ENCODE measurements at regions not wholly inside any gene's neighbourhood (a gene's known extent, or its start where the extent isn't known, plus 50 kb on each side); places are given as distances from the start of the nearest gene placed in this dataset.

GRCh38 chr13:21998279-21998990, 327.6 kb downstream of the FGF9 start:
- no peak overlapping the region for H3T11ph ChIP-seq (ENCODE audit: low read length)
- H3K79me1 ChIP-seq (ENCODE audit: insufficient read depth, low read depth, low read length, poor library complexity, severe bottlenecking), result no peaks in the 10 kb centered on the region
- H3K36me3 Mint-ChIP-seq (ENCODE audit: insufficient read depth in 1 of 3, low read depth in 3 of 3), result no peaks in the 10 kb centered on the region; a peak in 1 of 7 replicates
- H2BK5ac ChIP-seq (ENCODE audit: insufficient read length, low read length), result no peak overlapping the region
- no CpG with 5 or more reads among the region's 12 CpGs for WGBS (ENCODE audit: extremely low coverage, insufficient read length, low lambda C conversion rate)
- H2AFZ ChIP-seq (ENCODE audit: low read length), result no peak overlapping the region
- no peak overlapping the region for H3K4me3 Mint-ChIP-seq
- no peak overlapping the region for H3K4ac ChIP-seq (ENCODE audit: low read depth, low read length)
- no peaks in the 10 kb centered on the region; a peak in 1 of 5 replicates for H3K9me3 Mint-ChIP-seq
- no peak overlapping the region for H2AK5ac ChIP-seq (ENCODE audit: insufficient read length, low read length)
- H3K27ac Mint-ChIP-seq, result no peak overlapping the region
- H3K23ac ChIP-seq (ENCODE audit: insufficient read length, low read depth, low read length), result no peak overlapping the region
- no peak overlapping the region for H3K9ac ChIP-seq (ENCODE audit: extremely low read depth, insufficient read length, low read length)
- TF ChIP-seq, protein P1, sequence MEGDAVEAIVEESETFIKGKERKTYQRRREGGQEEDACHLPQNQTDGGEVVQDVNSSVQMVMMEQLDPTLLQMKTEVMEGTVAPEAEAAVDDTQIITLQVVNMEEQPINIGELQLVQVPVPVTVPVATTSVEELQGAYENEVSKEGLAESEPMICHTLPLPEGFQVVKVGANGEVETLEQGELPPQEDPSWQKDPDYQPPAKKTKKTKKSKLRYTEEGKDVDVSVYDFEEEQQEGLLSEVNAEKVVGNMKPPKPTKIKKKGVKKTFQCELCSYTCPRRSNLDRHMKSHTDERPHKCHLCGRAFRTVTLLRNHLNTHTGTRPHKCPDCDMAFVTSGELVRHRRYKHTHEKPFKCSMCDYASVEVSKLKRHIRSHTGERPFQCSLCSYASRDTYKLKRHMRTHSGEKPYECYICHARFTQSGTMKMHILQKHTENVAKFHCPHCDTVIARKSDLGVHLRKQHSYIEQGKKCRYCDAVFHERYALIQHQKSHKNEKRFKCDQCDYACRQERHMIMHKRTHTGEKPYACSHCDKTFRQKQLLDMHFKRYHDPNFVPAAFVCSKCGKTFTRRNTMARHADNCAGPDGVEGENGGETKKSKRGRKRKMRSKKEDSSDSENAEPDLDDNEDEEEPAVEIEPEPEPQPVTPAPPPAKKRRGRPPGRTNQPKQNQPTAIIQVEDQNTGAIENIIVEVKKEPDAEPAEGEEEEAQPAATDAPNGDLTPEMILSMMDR (conservative IDR thresholded peaks at IDR 0.05), result peak; percentile 16; the same call in 1 of the 3 replicates
- H3K23me2 ChIP-seq (ENCODE audit: insufficient read length, low read depth, low read length, poor library complexity, severe bottlenecking), result no peaks in the 10 kb centered on the region
- no peak overlapping the region for H2BK12ac ChIP-seq (ENCODE audit: insufficient read length, low read depth, low read length)
- no peaks in the 10 kb centered on the region for H3K9me3 ChIP-seq (ENCODE audit: control insufficient read depth, low read depth, low read length)
- H3K27me3 Mint-ChIP-seq (ENCODE audit: low read depth), result no peaks in the 10 kb centered on the region; the same call in none of the 2 replicates
- H3K56ac ChIP-seq (ENCODE audit: insufficient read length, low read depth, low read length), result no peak overlapping the region
- no peak overlapping the region for H2BK20ac ChIP-seq (ENCODE audit: low read depth, low read length, poor library complexity, severe bottlenecking)
- H2BK120ac ChIP-seq (ENCODE audit: low read depth, low read length, poor library complexity, severe bottlenecking), result no peak overlapping the region
- no peaks in the 10 kb centered on the region for H4K20me1 ChIP-seq (ENCODE audit: control insufficient read depth, insufficient read depth, insufficient read length)
- H4K91ac ChIP-seq (ENCODE audit: insufficient read length, low read depth, low read length), result no peak overlapping the region
- no peak overlapping the region for H3K27ac ChIP-seq (ENCODE audit: insufficient read length, low read depth, low read length)
- no peaks in the 10 kb centered on the region for H3K27me3 ChIP-seq (ENCODE audit: insufficient read depth, low read length)
- H4K5ac ChIP-seq (ENCODE audit: insufficient read length, low read depth, low read length), result no peak overlapping the region
- H3K4me1 Mint-ChIP-seq, result no peaks in the 10 kb centered on the region
- H3K14ac ChIP-seq (ENCODE audit: insufficient read depth, low read length), result no peak overlapping the region
- H3K79me2 ChIP-seq (ENCODE audit: insufficient read depth, low read length), result no peaks in the 10 kb centered on the region
- DNase-seq, result no peak
- H3K18ac ChIP-seq (ENCODE audit: insufficient read length, low read depth, low read length), result no peak overlapping the region
- H4K8ac ChIP-seq (replicated peaks; ENCODE audit: insufficient read length, low read depth, low read length), result no peak overlapping the region
- no peaks in the 10 kb centered on the region for H3K4me1 ChIP-seq (ENCODE audit: insufficient read depth, low read length)
- H2BK15ac ChIP-seq (ENCODE audit: low read depth, low read length), result no peak overlapping the region
- no peak overlapping the region for H3K4me2 ChIP-seq (ENCODE audit: insufficient read depth, insufficient read length, low read length)
